ENCODE measurements at regions not wholly inside any gene's neighbourhood (a gene's known extent, or its start where the extent isn't known, plus 50 kb on each side); places are given as distances from the start of the nearest gene placed in this dataset.

DNA sequence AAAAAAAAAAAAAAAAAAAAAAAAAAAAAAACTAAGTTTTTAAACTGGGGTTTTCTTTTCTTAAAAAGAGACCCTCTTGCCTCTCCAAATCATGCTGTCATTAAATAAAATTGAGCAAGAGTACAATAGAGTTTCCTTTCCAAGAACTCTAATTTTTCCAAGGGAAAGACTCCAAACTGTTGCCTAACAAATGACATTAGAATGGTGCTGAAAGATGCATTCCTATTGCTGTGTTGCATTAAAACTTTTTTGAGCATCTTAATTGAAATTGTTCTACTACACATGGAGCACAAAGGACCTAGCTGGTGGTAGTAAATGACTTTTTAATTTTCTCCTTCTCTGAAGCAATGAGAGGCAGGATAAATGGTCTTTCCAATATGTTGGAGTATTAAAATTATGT, 469.1 kb upstream of the ARHGEF26 start:
- no peak overlapping the region for H3K9ac ChIP-seq (ENCODE audit: low read length)
- no peaks in the 10 kb centered on the region for H3K36me3 ChIP-seq (ENCODE audit: control insufficient read depth in 1 of 2, insufficient read depth in 2 of 2, low read length in 2 of 2)
- H3K4me2 ChIP-seq (ENCODE audit: low read length), result no peak overlapping the region
- no peak overlapping the region for H3K4me3 ChIP-seq (replicated peaks in 1 of 2; ENCODE audit: low read depth in 1 of 2, low read length in 2 of 2)
- H3K27ac ChIP-seq (ENCODE audit: low read depth, low read length), result no peak overlapping the region
- H4K20me1 ChIP-seq (ENCODE audit: insufficient read depth), result no peaks in the 10 kb centered on the region
- TF ChIP-seq POLR2A (IDR thresholded peaks at IDR 0.05; ENCODE audit: borderline replicate concordance, extremely low read depth, insufficient read depth, insufficient read length) (no peak), FOSL1 (IDR thresholded peaks at IDR 0.05; ENCODE audit: low read depth) (no peak), SIN3A (IDR thresholded peaks at IDR 0.05; ENCODE audit: low read depth) (no peak), YY1 (IDR thresholded peaks at IDR 0.05; ENCODE audit: extremely low read depth, insufficient replicate concordance, low read depth, low read length) (no peak), TCF7L2 (IDR thresholded peaks at IDR 0.05; ENCODE audit: borderline replicate concordance, extremely low read depth, insufficient read depth, insufficient read length) (no peak)
- TF ChIP-seq, protein P1, sequence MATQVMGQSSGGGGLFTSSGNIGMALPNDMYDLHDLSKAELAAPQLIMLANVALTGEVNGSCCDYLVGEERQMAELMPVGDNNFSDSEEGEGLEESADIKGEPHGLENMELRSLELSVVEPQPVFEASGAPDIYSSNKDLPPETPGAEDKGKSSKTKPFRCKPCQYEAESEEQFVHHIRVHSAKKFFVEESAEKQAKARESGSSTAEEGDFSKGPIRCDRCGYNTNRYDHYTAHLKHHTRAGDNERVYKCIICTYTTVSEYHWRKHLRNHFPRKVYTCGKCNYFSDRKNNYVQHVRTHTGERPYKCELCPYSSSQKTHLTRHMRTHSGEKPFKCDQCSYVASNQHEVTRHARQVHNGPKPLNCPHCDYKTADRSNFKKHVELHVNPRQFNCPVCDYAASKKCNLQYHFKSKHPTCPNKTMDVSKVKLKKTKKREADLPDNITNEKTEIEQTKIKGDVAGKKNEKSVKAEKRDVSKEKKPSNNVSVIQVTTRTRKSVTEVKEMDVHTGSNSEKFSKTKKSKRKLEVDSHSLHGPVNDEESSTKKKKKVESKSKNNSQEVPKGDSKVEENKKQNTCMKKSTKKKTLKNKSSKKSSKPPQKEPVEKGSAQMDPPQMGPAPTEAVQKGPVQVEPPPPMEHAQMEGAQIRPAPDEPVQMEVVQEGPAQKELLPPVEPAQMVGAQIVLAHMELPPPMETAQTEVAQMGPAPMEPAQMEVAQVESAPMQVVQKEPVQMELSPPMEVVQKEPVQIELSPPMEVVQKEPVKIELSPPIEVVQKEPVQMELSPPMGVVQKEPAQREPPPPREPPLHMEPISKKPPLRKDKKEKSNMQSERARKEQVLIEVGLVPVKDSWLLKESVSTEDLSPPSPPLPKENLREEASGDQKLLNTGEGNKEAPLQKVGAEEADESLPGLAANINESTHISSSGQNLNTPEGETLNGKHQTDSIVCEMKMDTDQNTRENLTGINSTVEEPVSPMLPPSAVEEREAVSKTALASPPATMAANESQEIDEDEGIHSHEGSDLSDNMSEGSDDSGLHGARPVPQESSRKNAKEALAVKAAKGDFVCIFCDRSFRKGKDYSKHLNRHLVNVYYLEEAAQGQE (IDR thresholded peaks at IDR 0.05; ENCODE audit: low read depth), result no peak
- TF ChIP-seq, protein P2, sequence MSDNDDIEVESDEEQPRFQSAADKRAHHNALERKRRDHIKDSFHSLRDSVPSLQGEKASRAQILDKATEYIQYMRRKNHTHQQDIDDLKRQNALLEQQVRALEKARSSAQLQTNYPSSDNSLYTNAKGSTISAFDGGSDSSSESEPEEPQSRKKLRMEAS (IDR thresholded peaks at IDR 0.05), result no peak
- H2AFZ ChIP-seq (ENCODE audit: low read depth, low read length, poor library complexity, severe bottlenecking), result no peak overlapping the region
- no peak for ATAC-seq
- H3K79me2 ChIP-seq (ENCODE audit: insufficient read depth, low read length), result no peaks in the 10 kb centered on the region
- CTCF ChIA-PET, result no interaction called here
- no TSS peak for BruUV-seq (replicated peaks)
- no peaks in the 10 kb centered on the region for H3K9me2 ChIP-seq (ENCODE audit: insufficient read depth)
- no peaks in the 10 kb centered on the region for H3K27me3 ChIP-seq (ENCODE audit: insufficient read depth, low read length)
- POLR2A ChIA-PET, result no interaction called here
- H3K9me3 ChIP-seq (ENCODE audit: control insufficient read depth in 1 of 2, insufficient read depth in 1 of 2, low read depth in 1 of 2, low read length in 2 of 2), result no peaks in the 10 kb centered on the region
- RAD21 ChIA-PET (ENCODE audit: low non-redundant PET in 1 of 2, low total read pairs in 2 of 2, uncharacterized antibody in 2 of 2, unreplicated experiment in 2 of 2), result no interaction called here
- DNase-seq (ENCODE audit: low read depth, low spot score), result no peak
- intact Hi-C loops (cut with micrococcal nuclease), result no loop called here
- no peaks in the 10 kb centered on the region for H3K4me1 ChIP-seq (ENCODE audit: control insufficient read depth in 1 of 2, insufficient read depth in 2 of 2, low read length in 2 of 2)

Measured in HCT116 (cell line).